CD14-positive monocyte (primary cell): ENCODE measurements at regions not wholly inside any gene's neighbourhood (a gene's known extent, or its start where the extent isn't known, plus 50 kb on each side); places are given as distances from the start of the nearest gene placed in this dataset.

Experiments used
- DNase-seq, 3 donors: peaks; one replicate each; pipeline ENCODE4 v3.0.0-alpha.2; 2011 to 2022
- H2AFZ ChIP-seq: 2 replicates; pipeline ENCODE4 v1.6.0; 2012; ENCODE audit warnings: mild to moderate bottlenecking, low read depth, low read length, inconsistent platforms; ENCODE audit not compliant: insufficient read depth, poor library complexity, severe bottlenecking
- H3K27ac ChIP-seq, 2 donors: 1 replicate in 1 of 2; 2 replicates in 1 of 2; pipeline ENCODE4 v1.5.1; 2012 to 2013; ENCODE audit warnings: low read length in 2 of 2, control low read depth in 1 of 2, inconsistent platforms in 1 of 2, low read depth in 1 of 2, mild to moderate bottlenecking in 1 of 2
- H3K27me3 ChIP-seq, 2 donors: one replicate each; pipeline versions ENCODE4 v1.6.0 to v1.6.1; 2011 to 2013; ENCODE audit warnings: low read length in 2 of 2; ENCODE audit not compliant: control insufficient read depth in 2 of 2, insufficient read depth in 2 of 2
- H3K36me3 ChIP-seq, 2 donors: replicated peaks in 1 of 2; 1 replicate in 1 of 2; 2 replicates in 1 of 2; pipeline versions ENCODE4 v1.5.1 to v1.6.1; 2012 to 2013; ENCODE audit warnings: low read length in 2 of 2, control low read depth in 1 of 2, inconsistent platforms in 1 of 2, mild to moderate bottlenecking in 1 of 2; ENCODE audit not compliant: insufficient read depth in 2 of 2, control insufficient read depth in 1 of 2
- H3K4me1 ChIP-seq, 2 donors: 1 replicate in 1 of 2; 2 replicates in 1 of 2; pipeline versions ENCODE4 v1.5.1 to v1.6.1; 2012 to 2013; ENCODE audit warnings: low read length in 2 of 2, control low read depth in 1 of 2, inconsistent platforms in 1 of 2, mild to moderate bottlenecking in 1 of 2, moderate library complexity in 1 of 2; ENCODE audit not compliant: insufficient read depth in 2 of 2, control insufficient read depth in 1 of 2
- H3K4me2 ChIP-seq: replicated peaks from 2 replicates; pipeline ENCODE3; 2012; ENCODE audit warnings: low read length, moderate library complexity, mild to moderate bottlenecking; ENCODE audit not compliant: poor library complexity, severe bottlenecking; ENCODE audit errors: extremely low read depth
- H3K4me3 ChIP-seq, 3 experiments: fragments of 200-600 bp in 1 of 3; sonication (generic) in 1 of 3; replicated peaks in 1 of 3; 1 replicate in 2 of 3; 2 replicates in 1 of 3; pipeline ENCODE4 v1.5.1; 2011 to 2013; ENCODE audit warnings: low read length in 3 of 3, mild to moderate bottlenecking in 3 of 3, control low read depth in 2 of 3, low read depth in 2 of 3, inconsistent platforms in 1 of 3, moderate library complexity in 1 of 3
- H3K79me2 ChIP-seq: 2 replicates; pipeline ENCODE4 v1.6.0; 2012; ENCODE audit warnings: mild to moderate bottlenecking, control low read depth, inconsistent platforms, low read length, moderate library complexity; ENCODE audit not compliant: insufficient read depth
- H3K9ac ChIP-seq: 2 replicates; pipeline ENCODE4 v1.6.0; 2017; ENCODE audit warnings: low read length, mild to moderate bottlenecking; ENCODE audit not compliant: insufficient read depth, poor library complexity, severe bottlenecking
- H3K9me3 ChIP-seq, 2 donors: replicated peaks in 1 of 2; 1 replicate in 1 of 2; 2 replicates in 1 of 2; pipeline versions ENCODE4 v1.5.1 to v1.6.1; 2012 to 2013; ENCODE audit warnings: low read length in 2 of 2, control low read depth in 1 of 2; ENCODE audit not compliant: control insufficient read depth in 1 of 2, insufficient read depth in 1 of 2
- H4K20me1 ChIP-seq: 2 replicates; pipeline ENCODE4 v1.6.0; 2012; ENCODE audit warnings: mild to moderate bottlenecking, low read length, control low read depth, moderate library complexity; ENCODE audit not compliant: insufficient read depth
- H3K27ac Mint-ChIP-seq, 7 donors: one replicate each; pipeline ENCODE4 v1.8.0; 2020; ENCODE audit warnings: mild to moderate bottlenecking in 7 of 7, mixed read lengths in 7 of 7, moderate library complexity in 6 of 7, inconsistent platforms in 2 of 7
- H3K27me3 Mint-ChIP-seq, 3 donors: one replicate each; pipeline ENCODE4 v1.8.0; 2021 to 2022; ENCODE audit warnings: low read depth in 3 of 3, mild to moderate bottlenecking in 3 of 3, mixed read lengths in 3 of 3, moderate library complexity in 3 of 3, inconsistent platforms in 1 of 3
- H3K36me3 Mint-ChIP-seq, 2 donors: one replicate each; pipeline ENCODE4 v1.8.0; 2020; ENCODE audit warnings: mixed read lengths in 2 of 2, inconsistent platforms in 1 of 2, mild to moderate bottlenecking in 1 of 2
- H3K4me1 Mint-ChIP-seq: one replicate; pipeline ENCODE4 v1.8.0; 2020; ENCODE audit warnings: mild to moderate bottlenecking, mixed read lengths
- H3K4me3 Mint-ChIP-seq, 2 donors: one replicate each; pipeline ENCODE4 v1.8.0; 2020; ENCODE audit warnings: mild to moderate bottlenecking in 2 of 2, mixed read lengths in 2 of 2, moderate library complexity in 1 of 2
- H3K9me3 Mint-ChIP-seq, 7 donors: one replicate each; pipeline ENCODE4 v1.8.0; 2020 to 2022; ENCODE audit warnings: mixed read lengths in 7 of 7, mild to moderate bottlenecking in 6 of 7, moderate library complexity in 6 of 7, inconsistent platforms in 2 of 7
- WGBS: methylation state at CpG from one replicate; pipeline ENCODE4 v1.1.5; 2013; ENCODE audit warnings: missing lambda C conversion rate; ENCODE audit not compliant: insufficient coverage; 5-methylcytosine and 5-hydroxymethylcytosine counted together
- intact Hi-C, 2 donors: fragments of 100-400 bp; cut with micrococcal nuclease; formaldehyde crosslinking; loops; one replicate each; pipeline versions ENCODE4 v1.15.0 to v1.15.1; 2023
- TF ChIP-seq, protein P1 (sequence below): fragments of 200-600 bp; IDR thresholded peaks from one replicate; pipeline ENCODE4 v1.8.0; 2022; ENCODE audit warnings: antibody characterized with exemption, mild to moderate bottlenecking

DNA sequence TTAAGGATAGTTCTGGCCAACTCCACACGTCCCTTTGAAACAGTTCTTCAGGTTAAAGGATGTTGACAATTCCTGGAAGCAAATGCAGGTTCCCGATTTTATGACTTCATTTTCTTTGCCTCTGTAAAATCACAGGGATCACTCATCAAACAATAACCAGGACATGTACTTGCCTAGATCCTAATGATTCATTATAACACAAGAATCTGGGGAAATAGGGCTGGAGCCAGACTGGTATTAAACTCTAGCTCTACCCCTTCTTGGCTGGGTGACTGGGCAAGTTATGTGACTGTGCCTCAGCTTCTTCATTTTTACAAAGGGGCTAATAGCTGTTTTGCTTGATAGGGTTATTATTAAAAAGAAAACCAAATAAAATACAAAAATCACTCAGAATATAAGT, 56.0 kb upstream of the KCND2 start:
- H3K79me2 ChIP-seq = no peaks in the 10 kb centered on the region
- no peaks in the 10 kb centered on the region for H3K9me3 Mint-ChIP-seq
- H3K9me3 ChIP-seq = no peaks in the 10 kb centered on the region
- H3K4me2 ChIP-seq = no peak overlapping the region
- WGBS = 40% methylated on average over 1 of the region's 2 CpGs
- TF ChIP-seq, protein P1, sequence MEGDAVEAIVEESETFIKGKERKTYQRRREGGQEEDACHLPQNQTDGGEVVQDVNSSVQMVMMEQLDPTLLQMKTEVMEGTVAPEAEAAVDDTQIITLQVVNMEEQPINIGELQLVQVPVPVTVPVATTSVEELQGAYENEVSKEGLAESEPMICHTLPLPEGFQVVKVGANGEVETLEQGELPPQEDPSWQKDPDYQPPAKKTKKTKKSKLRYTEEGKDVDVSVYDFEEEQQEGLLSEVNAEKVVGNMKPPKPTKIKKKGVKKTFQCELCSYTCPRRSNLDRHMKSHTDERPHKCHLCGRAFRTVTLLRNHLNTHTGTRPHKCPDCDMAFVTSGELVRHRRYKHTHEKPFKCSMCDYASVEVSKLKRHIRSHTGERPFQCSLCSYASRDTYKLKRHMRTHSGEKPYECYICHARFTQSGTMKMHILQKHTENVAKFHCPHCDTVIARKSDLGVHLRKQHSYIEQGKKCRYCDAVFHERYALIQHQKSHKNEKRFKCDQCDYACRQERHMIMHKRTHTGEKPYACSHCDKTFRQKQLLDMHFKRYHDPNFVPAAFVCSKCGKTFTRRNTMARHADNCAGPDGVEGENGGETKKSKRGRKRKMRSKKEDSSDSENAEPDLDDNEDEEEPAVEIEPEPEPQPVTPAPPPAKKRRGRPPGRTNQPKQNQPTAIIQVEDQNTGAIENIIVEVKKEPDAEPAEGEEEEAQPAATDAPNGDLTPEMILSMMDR = no peak
- intact Hi-C loops = no loop called here
- no peaks in the 10 kb centered on the region for H3K27me3 Mint-ChIP-seq
- no peak overlapping the region for H3K4me3 Mint-ChIP-seq
- no peak overlapping the region for H2AFZ ChIP-seq
- no peak overlapping the region for H3K4me3 ChIP-seq
- no peak for DNase-seq
- no peaks in the 10 kb centered on the region for H4K20me1 ChIP-seq
- no peak overlapping the region for H3K27ac Mint-ChIP-seq
- no peak overlapping the region for H3K9ac ChIP-seq
- H3K4me1 Mint-ChIP-seq = no peaks in the 10 kb centered on the region
- H3K36me3 Mint-ChIP-seq = no peaks in the 10 kb centered on the region
- H3K4me1 ChIP-seq = no peaks in the 10 kb centered on the region
- no peaks in the 10 kb centered on the region for H3K27me3 ChIP-seq
- no peaks in the 10 kb centered on the region for H3K36me3 ChIP-seq
- H3K27ac ChIP-seq = no peak overlapping the region

DNA sequence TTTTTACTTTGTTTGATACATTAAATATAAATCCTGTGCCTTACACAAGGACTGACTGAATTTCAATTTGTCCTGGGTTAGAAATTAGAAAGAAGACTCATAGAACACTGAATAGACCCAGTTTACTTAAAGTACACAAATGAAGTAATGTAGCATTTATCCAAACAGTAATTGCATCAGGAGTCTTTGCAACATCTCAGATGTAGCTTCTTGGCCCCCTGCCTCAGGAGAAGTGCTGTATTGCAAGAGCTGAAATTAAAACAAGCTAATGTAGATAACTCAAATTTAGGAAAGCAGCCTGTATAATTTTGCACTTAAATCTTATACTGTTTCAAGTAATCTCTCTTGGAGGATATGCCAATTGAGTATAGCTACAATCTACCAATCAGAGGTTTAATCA, 54.3 kb upstream of the KCND2 start:
- Mint-ChIP-seq H3K27ac (no peak overlapping the region), H3K9me3 (no peaks in the 10 kb centered on the region), H3K4me1 (no peaks in the 10 kb centered on the region), H3K4me3 (no peak overlapping the region), H3K27me3 (no peaks in the 10 kb centered on the region), H3K36me3 (no peaks in the 10 kb centered on the region)
- Histone ChIP-seq H4K20me1 (no peaks in the 10 kb centered on the region), H3K4me3 (no peak overlapping the region), H3K36me3 (no peaks in the 10 kb centered on the region), H2AFZ (no peak overlapping the region), H3K9me3 (no peaks in the 10 kb centered on the region), H3K79me2 (no peaks in the 10 kb centered on the region), H3K9ac (no peak overlapping the region), H3K27ac (no peak overlapping the region), H3K4me1 (no peaks in the 10 kb centered on the region), H3K27me3 (no peaks in the 10 kb centered on the region), H3K4me2 (no peak overlapping the region)
- TF ChIP-seq, protein P1 = no peak
- intact Hi-C loops = no loop called here
- DNase-seq = no peak
